ENCODE measurements at regions not wholly inside any gene's neighbourhood (a gene's known extent, or its start where the extent isn't known, plus 50 kb on each side); places are given as distances from the start of the nearest gene placed in this dataset.
"Not testable (repeated sequence)": the region's sequence is repeated elsewhere in the genome, so short reads cannot be mapped to it uniquely, and the experiment has no call there.

GRCh38 chr5:173413471-173413982 lies 85.3 kb upstream of the STC2 start:
- DNase-seq: no peak

GRCh38 chr5:173412566-173412965 lies 84.4 kb upstream of the STC2 start:
- no peak for DNase-seq

DNA sequence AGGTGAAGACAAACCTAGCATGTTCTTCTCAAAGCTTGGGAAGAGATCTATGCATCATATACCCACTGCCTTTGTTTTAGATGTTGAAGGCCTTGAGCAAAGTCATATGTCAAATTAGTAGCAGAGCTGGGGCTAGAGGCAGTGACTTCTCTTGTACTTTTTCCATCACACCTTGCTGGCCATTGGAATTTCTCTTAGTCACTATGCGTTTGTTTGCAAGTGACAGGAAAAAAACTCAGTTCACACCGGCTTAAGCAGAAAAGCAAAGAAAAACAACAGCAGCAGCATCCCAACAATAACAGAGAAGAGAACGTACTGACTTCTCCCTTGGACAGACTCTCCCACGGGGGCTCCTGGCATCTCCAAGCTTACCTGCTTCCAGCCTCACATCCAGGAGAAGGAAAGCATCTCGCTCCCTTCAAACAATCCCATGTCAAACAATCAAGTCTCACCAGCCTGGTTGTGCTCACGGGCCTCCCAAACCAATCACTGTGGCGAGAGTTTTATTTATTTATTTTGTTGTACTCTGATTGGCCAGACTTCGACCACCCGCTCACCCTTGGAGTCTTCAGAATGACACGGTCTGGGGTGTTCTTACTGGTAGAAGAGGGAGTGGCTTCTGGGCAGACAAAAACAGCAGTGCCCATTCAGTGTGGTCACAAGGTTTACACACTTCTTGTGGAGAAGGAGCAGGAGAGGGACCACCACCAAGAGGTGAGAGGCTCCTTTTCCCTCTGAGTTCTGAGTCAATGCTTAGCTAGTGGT lies 83.8 kb upstream of the STC2 start:
- no peak for DNase-seq

- DNase-seq: no peak
Measured at GRCh38 chr5:173410459-173411233, 82.4 kb upstream of the STC2 start.

GRCh38 chr5:173408946-173409345 lies 80.7 kb upstream of the STC2 start:
- DNase-seq: no peak

DNA sequence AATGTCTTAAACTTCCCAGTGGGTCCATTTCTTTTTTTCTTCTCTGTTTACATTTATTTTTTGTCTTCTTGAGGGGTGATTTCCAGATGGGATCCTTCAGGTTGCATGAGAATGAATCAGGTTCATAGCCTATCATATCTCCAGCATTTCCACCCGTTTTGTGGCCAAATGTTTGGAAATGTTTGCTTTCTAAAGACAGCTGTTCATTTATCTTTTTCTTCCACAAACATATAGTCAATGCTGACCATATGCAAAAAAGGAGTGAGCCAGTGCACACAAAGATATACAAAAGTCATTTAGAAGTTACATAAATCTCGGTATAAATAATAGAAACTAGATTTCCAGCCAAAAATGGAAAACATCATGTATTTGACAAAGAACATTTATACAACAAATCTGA lies 71.6 kb upstream of the STC2 start:
- DNase-seq: no peak

DNA sequence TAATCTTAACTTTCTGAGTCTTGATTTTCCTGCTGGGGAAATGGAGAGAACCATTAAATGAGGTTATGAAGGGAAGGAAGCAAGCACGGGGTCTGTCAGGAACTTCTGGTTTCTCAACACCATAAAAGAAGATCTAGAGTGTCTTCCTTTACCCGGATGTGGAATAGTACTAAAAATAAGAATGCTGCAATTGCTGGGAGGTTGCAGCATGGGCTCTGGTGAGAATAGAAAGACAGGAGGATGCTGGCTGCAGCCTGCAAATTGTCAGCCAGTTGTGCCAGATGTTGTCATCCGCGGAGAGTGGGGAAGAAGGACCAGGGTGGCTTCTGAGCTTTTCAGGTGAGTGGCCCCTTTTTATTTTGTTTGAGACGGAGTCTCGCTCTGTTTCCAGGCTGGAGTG lies 69.3 kb upstream of the STC2 start:
- no peak for DNase-seq

DNA sequence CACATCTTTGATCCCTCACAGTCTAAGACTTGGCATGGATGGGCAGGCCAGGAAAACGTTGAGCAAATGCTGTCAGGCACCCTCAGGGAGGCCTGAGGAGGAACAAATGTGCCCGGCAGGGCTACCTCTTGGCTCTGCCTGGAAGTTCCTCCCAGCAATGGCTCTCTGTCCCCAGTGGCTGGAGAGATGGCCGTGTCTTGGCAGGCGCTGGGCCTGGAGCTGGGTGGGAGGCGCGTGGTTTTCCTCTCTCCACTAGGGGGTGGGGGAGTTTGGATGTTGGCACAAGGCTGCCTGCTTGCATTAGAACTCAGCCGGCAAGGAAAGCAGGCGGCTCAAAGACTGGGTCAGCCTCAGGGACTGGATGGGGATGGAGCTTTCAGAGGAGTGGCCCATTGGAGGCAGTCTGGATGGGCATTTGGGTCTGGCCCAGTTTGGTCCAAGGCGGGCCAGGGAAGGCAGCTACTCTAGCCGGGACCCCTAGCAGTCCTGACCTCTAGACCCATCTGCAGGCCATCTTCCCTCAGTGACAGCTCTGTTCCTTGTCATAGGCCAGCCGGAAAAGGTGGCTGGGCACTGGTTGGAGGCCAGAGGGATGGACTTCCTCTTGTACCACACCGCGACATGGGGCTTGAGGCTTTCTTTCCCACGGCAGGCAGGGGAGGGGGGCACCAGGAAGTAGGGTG lies 68.2 kb upstream of the STC2 start:
- DNase-seq: no peak

GRCh38 chr5:173395933-173396308 lies 67.7 kb upstream of the STC2 start:
- DNase-seq: no peak

DNA sequence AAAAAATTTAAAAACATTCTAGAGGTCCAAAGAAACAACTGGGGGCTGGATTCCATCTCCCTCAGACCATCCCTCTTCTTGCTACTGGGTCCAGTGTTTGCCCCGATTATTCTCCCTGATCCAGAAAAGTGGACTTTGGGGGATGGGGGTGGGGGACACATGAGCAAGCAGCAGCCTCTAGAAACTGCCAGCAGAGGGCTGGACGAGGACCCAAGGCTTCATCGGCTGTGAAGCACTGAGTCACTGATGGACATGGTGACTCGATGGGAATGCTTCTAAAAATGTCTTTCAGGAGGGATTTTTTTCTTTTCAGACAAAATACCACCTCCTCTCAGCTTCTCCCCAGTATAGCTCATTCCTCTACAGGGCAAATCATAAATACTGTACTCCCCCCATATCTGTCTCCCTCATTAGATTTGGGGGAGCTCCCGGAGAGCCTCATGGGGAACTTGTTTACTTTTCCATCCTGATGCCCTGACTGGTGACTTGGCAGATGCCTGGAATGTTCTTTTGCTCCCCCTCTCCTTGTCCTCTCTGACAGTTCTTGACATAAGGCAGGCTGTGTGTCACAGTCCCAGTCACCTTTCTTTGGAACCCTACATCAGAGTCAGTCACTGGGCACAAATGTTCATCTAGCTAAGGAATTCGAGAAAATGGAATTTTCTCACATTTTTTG lies 67.2 kb upstream of the STC2 start:
- DNase-seq: no peak

DNA sequence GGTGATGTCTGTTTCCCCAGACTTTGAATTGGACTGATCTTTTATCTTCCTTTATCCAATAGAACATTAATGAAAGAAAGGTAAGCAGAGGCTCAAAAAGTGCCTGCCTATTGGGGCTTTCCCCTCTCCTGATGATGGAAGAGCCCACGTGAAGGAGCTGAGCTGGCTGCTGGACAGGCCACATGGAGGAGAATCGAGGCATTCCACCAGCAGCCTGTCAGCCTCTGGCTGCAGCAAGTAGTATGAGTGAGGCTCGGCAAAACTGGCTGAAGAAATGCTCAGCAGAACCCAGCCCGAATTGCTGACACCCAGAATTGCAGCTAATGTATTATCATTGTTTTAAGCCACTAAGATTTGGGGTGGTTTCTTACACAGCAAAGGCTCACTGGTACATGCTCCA lies 66.5 kb upstream of the STC2 start:
- DNase-seq: no peak

GRCh38 chr5:173392172-173392571 lies 64.0 kb upstream of the STC2 start:
- no peak for DNase-seq

- DNase-seq: no peak
Measured at GRCh38 chr5:173391031-173391430, 62.8 kb upstream of the STC2 start.

GRCh38 chr5:173387293-173387692 lies 59.1 kb upstream of the STC2 start:
- DNase-seq: not testable (repeated sequence)

GRCh38 chr5:173385832-173386360 lies 57.7 kb upstream of the STC2 start:
- DNase-seq: no peak

DNA sequence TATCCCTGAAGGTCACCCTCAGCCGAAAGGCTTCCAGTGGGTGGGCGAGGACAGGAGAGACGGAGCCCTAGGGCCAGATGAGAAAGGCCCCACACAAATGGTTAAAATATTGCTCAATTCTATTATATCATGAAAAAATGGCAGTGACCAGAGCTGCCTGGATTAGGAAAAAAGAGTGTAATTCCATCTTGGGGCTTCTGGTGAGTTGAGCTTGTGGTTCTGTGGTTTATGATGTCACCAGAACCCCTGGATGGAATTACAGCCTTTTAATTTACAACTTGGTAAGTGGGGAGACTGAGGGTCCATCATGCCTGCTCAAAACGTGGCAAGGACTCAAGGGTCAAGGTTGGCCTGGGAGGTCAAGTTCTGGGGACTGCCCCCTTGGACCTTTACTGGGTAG lies 55.5 kb upstream of the STC2 start:
- no peak for DNase-seq

DNA sequence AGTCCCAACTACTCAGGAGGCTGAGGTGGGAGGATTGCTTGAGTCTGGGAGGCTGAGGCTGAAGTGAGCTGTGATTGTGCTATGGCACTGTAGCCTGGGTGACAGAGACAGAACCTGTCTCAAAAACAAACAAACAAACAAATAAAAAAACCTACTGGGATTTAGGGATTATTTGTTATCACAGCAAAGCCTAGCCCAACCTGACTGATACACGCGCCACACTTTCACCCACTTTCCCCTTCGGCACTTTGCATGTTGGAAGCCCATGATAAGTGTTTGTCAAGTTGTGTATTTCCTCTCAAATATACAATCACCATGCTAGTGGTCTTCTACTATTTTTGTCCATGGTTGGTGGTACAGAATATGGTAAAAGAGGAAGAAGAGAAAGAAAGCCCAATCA lies 50.5 kb upstream of the STC2 start:
- no peak for DNase-seq

All from femur (tissue), 1 donor.